ENCODE measurements at regions not wholly inside any gene's neighbourhood (a gene's known extent, or its start where the extent isn't known, plus 50 kb on each side); places are given as distances from the start of the nearest gene placed in this dataset.

DNA sequence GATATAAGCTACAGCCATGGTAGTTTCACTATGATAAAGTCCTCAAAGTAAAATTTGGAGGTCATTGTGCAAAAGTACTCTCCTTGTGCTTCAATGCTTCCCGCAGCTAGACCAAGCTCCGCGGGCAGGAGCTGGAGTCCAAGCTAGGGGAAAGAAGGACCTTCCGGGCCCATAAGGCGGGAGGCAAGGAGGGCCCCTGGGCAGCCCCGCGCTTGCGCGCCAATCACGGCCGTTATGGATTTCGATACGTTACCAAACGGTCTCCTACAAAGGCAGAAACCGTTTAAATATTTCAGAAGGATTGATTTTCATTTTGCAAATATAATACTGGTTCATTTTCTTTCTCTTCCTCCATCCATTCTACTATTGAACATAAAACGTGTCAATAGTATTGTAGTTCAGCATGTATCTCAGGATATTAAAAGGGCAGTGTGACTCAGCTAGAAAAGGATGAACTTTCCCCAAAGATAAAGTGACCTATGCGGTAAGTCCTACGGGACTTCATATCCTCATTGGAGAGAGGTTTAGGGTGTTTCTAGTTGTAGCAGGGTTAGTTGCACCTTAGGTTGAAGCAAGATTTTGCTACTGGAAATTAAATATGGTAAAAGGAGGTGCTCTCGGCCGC is 128.0 kb downstream of the KIF20B start:
- TF ChIP-seq CTCF (IDR thresholded peaks at IDR 0.05) (no peak), POLR2A (IDR thresholded peaks at IDR 0.05) (no peak)

Measured in heart left ventricle (tissue), 13 donors.